ENCODE measurements at regions not wholly inside any gene's neighbourhood (a gene's known extent, or its start where the extent isn't known, plus 50 kb on each side); places are given as distances from the start of the nearest gene placed in this dataset.

- H3K4me1 ChIP-seq, result no peaks in the 10 kb centered on the region
- DNase-seq (no peak), ATAC-seq (no peak)
- intact Hi-C loops (cut with DNase I), result no loop called here
- no peaks in the 10 kb centered on the region for H3K9me3 ChIP-seq
- no peaks in the 10 kb centered on the region for H3K36me3 ChIP-seq
- no peak for TF ChIP-seq CTCF (IDR thresholded peaks at IDR 0.05)
- H3K27me3 ChIP-seq, result no peaks in the 10 kb centered on the region
- H3K27ac ChIP-seq, result no peak overlapping the region
- H3K4me3 ChIP-seq, result no peak overlapping the region
Measured at GRCh38 chr22:27648074-27648473, 153.5 kb downstream of the MN1 start.

GRCh38 chr22:27648853-27649252, 152.7 kb downstream of the MN1 start:
- ATAC-seq (no peak), DNase-seq (no peak)
- no peaks in the 10 kb centered on the region for H3K4me1 ChIP-seq
- intact Hi-C loops (cut with DNase I), result no loop called here
- no peak for TF ChIP-seq CTCF (IDR thresholded peaks at IDR 0.05)
- H3K4me3 ChIP-seq, result no peak overlapping the region
- no peaks in the 10 kb centered on the region for H3K9me3 ChIP-seq
- H3K27ac ChIP-seq, result no peak overlapping the region
- H3K27me3 ChIP-seq, result no peaks in the 10 kb centered on the region
- no peaks in the 10 kb centered on the region for H3K36me3 ChIP-seq

- H3K4me1 ChIP-seq, result no peaks in the 10 kb centered on the region
- H3K27ac ChIP-seq, result no peak overlapping the region
- no peaks in the 10 kb centered on the region for H3K9me3 ChIP-seq
- H3K36me3 ChIP-seq, result no peaks in the 10 kb centered on the region
- no peaks in the 10 kb centered on the region for H3K27me3 ChIP-seq
- ATAC-seq (no peak), DNase-seq (no peak)
- no peak overlapping the region for H3K4me3 ChIP-seq
- TF ChIP-seq CTCF (IDR thresholded peaks at IDR 0.05), result no peak
- intact Hi-C loops (cut with DNase I), result no loop called here
Measured at GRCh38 chr22:27650572-27650971, 151.0 kb downstream of the MN1 start.

- H3K36me3 ChIP-seq, result no peaks in the 10 kb centered on the region
- ATAC-seq, result no peak
- no peak for TF ChIP-seq CTCF (IDR thresholded peaks at IDR 0.05)
- no peak for DNase-seq
- H3K9me3 ChIP-seq, result no peaks in the 10 kb centered on the region
- intact Hi-C loops (cut with DNase I), result no loop called here
- no peaks in the 10 kb centered on the region for H3K4me1 ChIP-seq
- no peak overlapping the region for H3K27ac ChIP-seq
- H3K4me3 ChIP-seq, result no peak overlapping the region
- no peaks in the 10 kb centered on the region for H3K27me3 ChIP-seq
Measured at GRCh38 chr22:27650985-27651384, 150.6 kb downstream of the MN1 start.

- ATAC-seq, result no peak
- no peak for DNase-seq
- H3K27ac ChIP-seq, result no peak overlapping the region
Measured at GRCh38 chr22:27651486-27651885, 150.1 kb downstream of the MN1 start.

More at GRCh38 chr22:27651486-27651885, 150.1 kb downstream of the MN1 start:
- H3K4me1 ChIP-seq, result no peaks in the 10 kb centered on the region
- intact Hi-C loops (cut with DNase I), result no loop called here
- TF ChIP-seq CTCF (IDR thresholded peaks at IDR 0.05), result no peak
- no peaks in the 10 kb centered on the region for H3K9me3 ChIP-seq
- no peaks in the 10 kb centered on the region for H3K36me3 ChIP-seq
- no peak overlapping the region for H3K4me3 ChIP-seq
- no peaks in the 10 kb centered on the region for H3K27me3 ChIP-seq
